OCI-LY7 (cell line): ENCODE measurements at regions not wholly inside any gene's neighbourhood (a gene's known extent, or its start where the extent isn't known, plus 50 kb on each side); places are given as distances from the start of the nearest gene placed in this dataset.

Experiments
- EZH2phosphoT487 ChIP-seq: fragments of 200-600 bp; sonication (generic); IDR thresholded peaks from 2 replicates; pipeline ENCODE4 v1.6.1; 2018; ENCODE audit warnings: low read depth, borderline replicate concordance, mild to moderate bottlenecking, mixed run types, antibody characterized with exemption, low read length, moderate library complexity, mixed read lengths
- TF ChIP-seq, protein P1 (sequence below): fragments of 200-600 bp; sonication (generic); conservative IDR thresholded peaks from 2 replicates; pipeline ENCODE4 v1.5.1; 2014; ENCODE audit warnings: mild to moderate bottlenecking, antibody characterized with exemption, low read length, moderate library complexity, mixed read lengths

- TF ChIP-seq, protein P1, sequence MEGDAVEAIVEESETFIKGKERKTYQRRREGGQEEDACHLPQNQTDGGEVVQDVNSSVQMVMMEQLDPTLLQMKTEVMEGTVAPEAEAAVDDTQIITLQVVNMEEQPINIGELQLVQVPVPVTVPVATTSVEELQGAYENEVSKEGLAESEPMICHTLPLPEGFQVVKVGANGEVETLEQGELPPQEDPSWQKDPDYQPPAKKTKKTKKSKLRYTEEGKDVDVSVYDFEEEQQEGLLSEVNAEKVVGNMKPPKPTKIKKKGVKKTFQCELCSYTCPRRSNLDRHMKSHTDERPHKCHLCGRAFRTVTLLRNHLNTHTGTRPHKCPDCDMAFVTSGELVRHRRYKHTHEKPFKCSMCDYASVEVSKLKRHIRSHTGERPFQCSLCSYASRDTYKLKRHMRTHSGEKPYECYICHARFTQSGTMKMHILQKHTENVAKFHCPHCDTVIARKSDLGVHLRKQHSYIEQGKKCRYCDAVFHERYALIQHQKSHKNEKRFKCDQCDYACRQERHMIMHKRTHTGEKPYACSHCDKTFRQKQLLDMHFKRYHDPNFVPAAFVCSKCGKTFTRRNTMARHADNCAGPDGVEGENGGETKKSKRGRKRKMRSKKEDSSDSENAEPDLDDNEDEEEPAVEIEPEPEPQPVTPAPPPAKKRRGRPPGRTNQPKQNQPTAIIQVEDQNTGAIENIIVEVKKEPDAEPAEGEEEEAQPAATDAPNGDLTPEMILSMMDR: no peak
- TF ChIP-seq EZH2phosphoT487: no peak
Measured at GRCh38 chr5:18968966-18969365, 1019.0 kb downstream of the CDH18 start.
